ENCODE measurements at regions not wholly inside any gene's neighbourhood (a gene's known extent, or its start where the extent isn't known, plus 50 kb on each side); places are given as distances from the start of the nearest gene placed in this dataset.

- DNase-seq: no peak
Measured at GRCh38 chrX:39755143-39756032, 342.4 kb downstream of the BCOR start.

- no peak for DNase-seq
Measured at GRCh38 chrX:39756086-39756883, 341.5 kb downstream of the BCOR start.

- DNase-seq: no peak
Measured at GRCh38 chrX:39757971-39758370, 339.8 kb downstream of the BCOR start.

- no peak for DNase-seq
Measured at GRCh38 chrX:39758791-39759525, 338.8 kb downstream of the BCOR start.

- DNase-seq: peak in 1 of 2 donors; percentile 7
Measured at GRCh38 chrX:39759526-39760224, 338.1 kb downstream of the BCOR start.

- no peak for DNase-seq
Measured at GRCh38 chrX:39760930-39761329, 336.8 kb downstream of the BCOR start.

GRCh38 chrX:39762266-39762841 is 335.4 kb downstream of the BCOR start:
- no peak for DNase-seq

- DNase-seq: no peak
Measured at GRCh38 chrX:39764441-39764914, 333.3 kb downstream of the BCOR start.

- DNase-seq: no peak
Measured at GRCh38 chrX:39765327-39765726, 332.4 kb downstream of the BCOR start.

- DNase-seq: no peak
Measured at GRCh38 chrX:39766085-39766726, 331.6 kb downstream of the BCOR start.

GRCh38 chrX:39766855-39767254 is 330.9 kb downstream of the BCOR start:
- DNase-seq: no peak

- DNase-seq: no peak
Measured at GRCh38 chrX:39767446-39767845, 330.3 kb downstream of the BCOR start.

GRCh38 chrX:39769748-39770147 is 328.0 kb downstream of the BCOR start:
- no peak for DNase-seq

- no peak for DNase-seq
Measured at GRCh38 chrX:39771089-39771488, 326.7 kb downstream of the BCOR start.

- peak; percentile 2 to 9 for DNase-seq
Measured at GRCh38 chrX:39772057-39772832, 325.5 kb downstream of the BCOR start.

- DNase-seq: no peak
Measured at GRCh38 chrX:39773150-39773549, 324.6 kb downstream of the BCOR start.

- DNase-seq: no peak
Measured at GRCh38 chrX:39773923-39774773, 323.6 kb downstream of the BCOR start.

GRCh38 chrX:39774774-39775328 is 322.9 kb downstream of the BCOR start:
- DNase-seq: no peak

GRCh38 chrX:39777623-39778025 is 320.1 kb downstream of the BCOR start:
- no peak for DNase-seq

All from hippocampal formation (tissue), 2 donors.